Erythroblast (primary cell): ENCODE measurements at regions not wholly inside any gene's neighbourhood (a gene's known extent, or its start where the extent isn't known, plus 50 kb on each side); places are given as distances from the start of the nearest gene placed in this dataset.

Experiments used
- GATA1 ChIP-seq: IDR thresholded peaks from 2 replicates; pipeline ENCODE4 v1.6.1; 2011; ENCODE audit warnings: low read depth, mild to moderate bottlenecking, control low read depth, low read length, moderate library complexity
- POLR2A ChIP-seq: IDR thresholded peaks from 2 replicates; pipeline ENCODE4 v1.6.1; 2011; ENCODE audit warnings: mild to moderate bottlenecking, low read length

DNA sequence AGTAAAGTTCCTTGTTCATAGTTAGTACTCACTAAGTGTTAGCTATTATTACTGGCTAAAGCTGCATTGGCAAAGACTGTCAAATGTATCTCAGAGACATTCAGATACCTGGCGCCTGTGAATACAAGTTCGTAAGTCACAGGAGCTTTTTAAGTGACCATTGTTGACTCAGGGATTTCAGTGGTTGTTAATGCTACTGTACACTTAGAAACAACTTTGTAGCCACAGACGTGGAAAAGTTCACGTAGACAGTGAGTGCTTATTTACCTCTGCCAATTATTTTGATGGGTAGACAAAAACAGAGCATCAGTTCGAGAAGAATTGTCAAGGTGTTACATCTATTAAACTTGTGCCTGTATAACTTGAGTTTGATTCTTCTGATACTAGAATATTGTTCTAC, 59.1 kb upstream of the RRP15 start:
- TF ChIP-seq POLR2A (no peak), GATA1 (no peak)
